Adrenal gland (tissue), 5 donors: ENCODE measurements at regions not wholly inside any gene's neighbourhood (a gene's known extent, or its start where the extent isn't known, plus 50 kb on each side); places are given as distances from the start of the nearest gene placed in this dataset.

ENCODE experiments used
- CTCF ChIP-seq, 6 experiments: fragments of 450-650 bp in 4 of 6; fragments of 200-600 bp in 2 of 6; sonication (generic) in 1 of 6; IDR thresholded peaks; 1 replicate in 5 of 6; 2 replicates in 1 of 6; pipeline versions ENCODE4 v1.5.1 to v1.8.0; 2016 to 2021; ENCODE audit warnings: antibody characterized with exemption in 6 of 6, mild to moderate bottlenecking in 2 of 6, moderate library complexity in 1 of 6
- POLR2A ChIP-seq, 2 donors: fragments of 450-650 bp; IDR thresholded peaks; one replicate each; pipeline ENCODE4 v1.6.1; 2017; ENCODE audit warnings: antibody characterized with exemption in 2 of 2, mild to moderate bottlenecking in 2 of 2, moderate library complexity in 1 of 2
- donor health status: DM: no; HTN: no; CAD: no.

GRCh38 chr3:115512565-115513415 lies 110.5 kb upstream of the GAP43 start:
- TF ChIP-seq POLR2A (IDR thresholded peaks at IDR 0.05) (no peak), CTCF (IDR thresholded peaks at IDR 0.05) (no peak)
